Renal pelvis (tissue), 1 donor: ENCODE measurements at regions not wholly inside any gene's neighbourhood (a gene's known extent, or its start where the extent isn't known, plus 50 kb on each side); places are given as distances from the start of the nearest gene placed in this dataset.
"Not testable (repeated sequence)": the region's sequence is repeated elsewhere in the genome, so short reads cannot be mapped to it uniquely, and the experiment has no call there.

Experiments used
- DNase-seq: peaks from one replicate; pipeline ENCODE4 v3.0.0-alpha.2; 2013

DNA sequence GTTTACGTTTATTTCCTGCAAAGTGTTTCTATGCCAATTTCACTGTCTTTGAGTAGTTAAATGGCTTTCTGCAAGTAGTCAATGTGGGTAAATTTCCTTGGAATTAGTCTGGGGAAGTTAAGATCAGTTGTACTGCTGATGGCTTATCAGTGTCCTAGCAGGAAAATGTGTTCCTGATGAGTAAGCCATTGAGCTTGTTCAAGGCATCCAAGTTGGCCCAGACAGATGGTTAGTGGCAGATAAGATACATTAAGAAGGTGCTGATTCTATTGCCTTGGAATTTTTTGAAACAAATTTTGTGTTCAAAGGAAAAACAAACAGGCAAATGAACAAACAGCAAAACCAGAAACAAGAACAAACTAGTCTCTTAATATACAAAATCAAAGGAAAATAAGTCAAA is 258.4 kb downstream of the MAP2K6 start:
- DNase-seq, result no peak

DNA sequence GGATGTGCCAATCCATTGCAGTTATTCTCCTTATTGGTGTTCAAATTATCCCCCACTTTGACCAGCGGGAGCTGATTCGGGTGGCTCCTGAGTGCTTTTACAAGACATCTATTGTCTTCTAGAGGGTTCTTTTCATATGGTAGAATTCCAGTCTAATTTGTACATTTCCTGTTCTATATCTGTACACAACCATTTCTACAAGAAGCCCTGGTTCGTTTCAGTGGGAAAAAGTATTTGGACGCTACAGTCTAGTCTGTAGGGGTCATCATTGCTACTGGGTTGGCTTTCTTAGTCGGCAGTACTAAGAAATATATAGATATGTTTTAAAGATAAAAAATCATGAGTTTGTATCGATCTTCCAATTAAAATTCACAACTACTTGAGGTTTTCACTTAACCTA is 262.6 kb downstream of the MAP2K6 start:
- no peak for DNase-seq

DNA sequence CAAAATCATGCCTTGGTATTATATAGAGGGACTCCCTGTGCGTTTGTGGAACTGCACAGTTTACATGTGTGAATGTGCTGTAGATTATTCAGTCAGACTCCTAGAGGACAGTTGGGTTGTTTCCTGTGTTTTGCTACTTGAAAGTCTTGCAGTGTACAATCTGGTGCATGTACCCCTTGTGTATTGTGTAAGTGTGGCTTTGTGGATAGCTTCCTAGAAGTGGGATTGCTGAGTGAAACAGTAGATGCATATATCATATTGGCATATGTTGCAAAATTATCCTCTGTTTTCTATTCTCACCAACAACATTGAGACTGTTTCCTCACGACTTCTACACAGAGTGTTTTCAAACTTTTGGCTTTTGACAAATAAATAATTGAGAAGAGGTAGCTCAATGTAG is 263.7 kb downstream of the MAP2K6 start:
- DNase-seq, result no peak

DNA sequence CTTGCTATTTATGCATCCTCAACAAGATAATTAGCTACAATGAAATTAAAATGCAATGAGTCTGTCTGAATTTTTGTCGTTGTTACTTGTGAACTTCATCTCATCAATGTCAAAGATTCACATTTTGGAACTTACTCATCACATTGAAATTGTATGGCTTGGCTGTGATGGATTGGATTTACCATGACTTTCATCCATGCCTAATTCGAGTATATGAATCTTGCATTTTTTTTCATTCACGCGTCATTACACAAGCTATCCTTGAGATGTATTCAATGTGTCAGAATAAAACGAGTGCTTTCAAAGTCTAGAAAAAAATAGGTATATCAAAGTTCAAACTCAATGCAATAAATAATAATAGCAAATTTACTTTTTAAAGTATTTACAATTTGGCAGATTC is 265.3 kb downstream of the MAP2K6 start:
- DNase-seq, result no peak

DNA sequence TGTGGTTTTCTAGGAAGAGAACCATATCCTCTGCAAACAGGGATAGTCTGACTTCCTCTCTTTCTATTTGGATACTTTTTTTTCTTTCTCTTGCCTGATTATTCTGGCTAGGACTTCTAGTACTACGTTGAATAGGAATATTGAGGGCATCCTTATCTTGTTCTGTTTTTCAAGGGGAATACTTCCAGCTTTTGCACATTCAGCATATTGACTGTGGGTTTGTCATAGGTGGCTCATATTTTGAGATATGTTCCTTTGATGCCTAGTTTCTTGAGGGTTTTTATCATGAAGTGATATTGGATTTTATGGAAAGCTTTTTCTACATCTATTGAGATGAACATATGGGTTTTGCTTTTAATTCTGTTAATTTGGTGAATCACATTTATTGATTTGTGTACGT is 269.8 kb downstream of the MAP2K6 start:
- DNase-seq, result no peak

DNA sequence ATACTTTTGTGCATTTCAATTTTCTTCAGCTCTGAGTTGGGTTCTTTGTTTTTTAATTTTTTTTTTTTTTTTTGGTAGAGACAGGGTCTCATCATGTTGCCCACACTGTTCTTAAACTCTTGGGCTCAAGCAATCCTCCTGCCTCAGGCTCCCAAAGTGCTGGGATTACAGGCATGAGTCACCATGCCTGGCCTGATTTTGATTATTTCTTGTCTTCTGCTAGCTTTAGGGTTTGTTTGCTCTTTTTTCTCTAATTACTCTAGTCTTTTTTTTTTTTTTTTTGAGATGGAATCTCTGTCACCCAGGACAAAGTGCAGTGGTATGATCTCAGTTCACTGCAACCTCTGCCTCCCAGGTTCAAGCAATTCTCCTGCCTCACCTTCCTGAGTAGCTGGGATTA is 270.7 kb downstream of the MAP2K6 start:
- DNase-seq, result not testable (repeated sequence)

DNA sequence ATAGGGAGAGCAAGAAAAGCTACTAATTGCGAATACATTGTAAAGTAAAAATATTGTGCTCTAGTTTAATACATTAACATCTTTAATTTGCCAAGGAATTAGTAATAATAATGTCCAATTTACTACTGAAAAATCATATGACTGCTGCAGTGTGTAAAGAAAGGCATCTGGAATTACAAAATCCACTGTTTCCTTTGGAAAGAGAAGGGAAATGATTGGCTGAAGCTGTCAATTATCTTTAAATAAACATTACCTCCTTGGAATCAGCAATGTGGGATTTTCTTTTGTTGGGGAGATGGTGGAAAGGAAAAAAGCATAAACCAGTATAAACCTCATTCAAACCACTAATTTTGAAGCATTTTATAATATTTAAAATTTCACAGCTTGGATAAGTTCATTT is 276.0 kb downstream of the MAP2K6 start:
- DNase-seq, result no peak

DNA sequence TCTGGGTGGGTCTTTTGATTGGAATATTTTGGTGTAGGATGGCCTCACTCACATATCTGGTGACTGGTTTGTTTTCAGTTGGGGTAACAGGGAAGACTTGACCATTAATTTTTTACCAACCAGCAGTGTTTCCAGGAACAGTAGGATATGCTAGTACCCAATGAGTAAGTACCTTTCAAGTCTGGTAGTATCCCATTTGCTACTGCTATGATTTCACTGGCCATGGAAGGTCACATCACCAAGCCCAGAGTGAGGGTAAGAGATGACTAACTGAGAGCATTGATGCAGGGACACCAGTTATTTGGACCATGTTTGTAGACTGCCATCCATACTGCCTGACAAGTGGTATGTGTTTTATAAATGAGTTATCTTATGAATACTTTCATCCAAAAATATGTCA is 277.7 kb downstream of the MAP2K6 start:
- no peak for DNase-seq

DNA sequence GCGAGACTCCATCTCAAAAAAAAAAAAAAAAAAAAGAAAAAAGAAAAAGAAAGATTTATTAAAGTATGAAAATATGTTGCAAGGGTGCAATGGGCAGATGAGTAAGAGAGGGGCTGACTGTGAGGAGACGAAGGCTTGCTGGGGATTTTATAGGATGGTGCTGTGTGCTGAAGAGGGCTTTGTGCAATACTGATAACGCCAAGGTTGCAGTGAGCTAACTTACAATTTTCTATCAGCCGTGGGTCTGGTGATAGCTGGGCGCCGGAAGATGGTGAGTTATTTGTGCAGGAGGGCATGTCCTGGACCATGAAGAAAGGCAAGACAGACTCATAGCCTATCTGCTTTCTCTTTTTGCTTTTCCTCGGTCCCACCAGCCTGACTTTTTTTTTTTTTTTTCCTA is 281.1 kb downstream of the MAP2K6 start:
- no peak for DNase-seq

- DNase-seq, result no peak
These were observed 282.2 kb downstream of the MAP2K6 start for GRCh38 chr17:69696650-69697049.

DNA sequence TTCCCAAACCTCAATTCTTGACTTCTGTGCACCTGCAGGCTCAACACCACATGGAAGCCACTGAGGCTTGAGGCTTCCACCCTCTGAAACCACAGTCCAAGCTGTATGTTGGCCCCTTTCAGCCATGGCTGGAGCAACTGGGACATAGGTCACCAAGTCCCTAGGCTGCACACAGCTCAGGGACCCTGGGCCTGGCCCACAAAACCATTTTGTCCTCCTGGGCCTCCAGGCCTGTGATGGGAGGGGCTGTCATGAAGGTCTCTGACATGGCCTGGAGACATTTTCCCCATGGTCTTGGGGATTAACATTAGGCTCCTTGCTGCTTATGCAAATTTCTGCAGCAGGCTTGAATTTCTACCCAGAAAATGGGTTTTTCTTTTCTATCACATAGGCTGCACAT is 283.9 kb downstream of the MAP2K6 start:
- not testable (repeated sequence) for DNase-seq

DNA sequence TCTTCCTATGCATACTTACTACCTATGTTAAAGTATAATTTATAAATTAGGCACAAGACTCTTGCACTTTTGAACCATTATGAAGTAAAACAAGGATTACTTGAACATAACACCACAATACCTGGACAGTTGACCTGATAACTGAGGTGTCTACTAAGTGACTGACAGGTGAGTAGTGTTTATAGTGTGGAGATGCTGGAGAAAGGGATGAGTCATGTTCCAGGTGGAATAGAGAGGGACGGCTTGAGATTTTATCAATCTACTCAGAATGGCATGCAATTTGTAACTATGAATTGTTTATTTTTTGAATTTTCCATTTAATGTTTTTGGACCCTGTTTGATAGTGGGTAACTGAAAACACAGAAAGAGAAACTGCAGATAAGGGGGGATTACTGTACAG is 287.6 kb downstream of the MAP2K6 start:
- no peak for DNase-seq

DNA sequence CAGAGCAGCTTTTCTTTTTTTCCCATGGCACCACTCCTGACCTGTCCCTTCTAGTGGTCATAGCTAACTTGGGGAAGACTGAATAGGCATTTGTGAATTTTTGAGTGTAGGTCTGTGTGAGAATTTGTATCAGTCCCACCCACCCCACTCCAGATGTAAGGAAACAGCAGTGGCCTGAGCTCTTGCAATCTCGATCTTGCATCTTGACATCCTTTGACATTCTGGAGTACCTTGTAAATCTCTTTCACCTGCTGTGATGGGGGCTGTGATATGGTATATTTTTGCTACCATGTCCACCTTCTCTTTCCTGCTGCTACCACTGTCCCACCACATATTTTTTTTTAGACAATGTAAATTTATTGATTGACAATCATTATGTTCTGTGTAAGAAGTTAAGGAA is 289.3 kb downstream of the MAP2K6 start:
- no peak for DNase-seq

DNA sequence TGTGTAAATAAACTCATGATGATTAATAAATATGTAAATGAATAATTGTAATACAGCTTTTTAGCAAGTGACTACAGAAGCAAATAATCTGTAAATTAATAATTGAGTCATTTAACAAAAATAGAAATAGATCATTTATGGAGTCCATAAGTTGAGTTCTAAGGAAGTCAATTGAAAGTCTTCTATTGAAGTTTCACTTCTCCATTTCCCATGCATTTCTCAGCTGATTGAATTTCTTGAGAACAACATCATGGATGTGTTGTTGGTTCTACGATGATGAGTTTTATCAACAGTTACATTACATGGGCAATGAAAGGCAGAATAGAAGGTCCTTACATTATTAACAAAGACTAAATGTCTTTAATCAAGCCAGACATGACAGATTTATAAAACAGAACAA is 290.4 kb downstream of the MAP2K6 start:
- no peak for DNase-seq

DNA sequence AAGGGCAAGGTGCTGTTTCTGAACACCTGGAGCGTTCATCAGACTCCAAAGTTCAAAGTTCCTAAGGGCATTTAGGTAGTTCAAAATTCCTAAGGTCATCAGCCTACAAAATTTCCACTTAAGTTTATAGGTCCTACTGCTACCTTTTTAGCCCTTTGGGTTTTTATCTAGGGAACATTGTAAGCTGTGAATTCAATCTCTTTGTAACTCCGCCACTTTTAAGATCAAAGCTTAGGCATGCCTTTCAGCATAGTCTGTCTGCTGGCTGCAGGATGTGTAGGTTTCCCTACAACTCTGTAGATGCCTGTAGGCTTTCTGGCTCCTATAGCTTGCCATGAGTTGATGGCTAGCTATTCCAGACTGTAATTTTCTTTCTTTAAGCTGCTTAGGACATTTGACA is 291.6 kb downstream of the MAP2K6 start:
- no peak for DNase-seq

DNA sequence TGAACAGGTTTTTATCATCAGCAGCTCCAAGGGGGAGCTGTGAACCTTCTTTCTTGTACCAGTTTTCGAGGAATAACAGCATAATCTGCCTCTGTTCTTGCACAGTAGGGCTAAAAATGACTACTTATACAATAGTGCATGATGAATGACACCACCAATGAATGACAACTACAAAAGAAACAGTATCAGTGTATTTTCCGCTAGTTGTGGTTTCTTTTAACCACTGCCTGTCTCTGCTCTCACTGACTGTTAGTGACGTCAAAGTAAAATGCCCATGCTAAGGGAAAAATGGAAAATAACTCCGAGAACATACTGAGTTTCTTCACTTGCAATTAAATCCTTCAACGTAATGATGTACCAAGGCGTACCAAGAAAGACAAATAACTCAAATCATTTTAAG is 294.9 kb downstream of the MAP2K6 start:
- no peak for DNase-seq

DNA sequence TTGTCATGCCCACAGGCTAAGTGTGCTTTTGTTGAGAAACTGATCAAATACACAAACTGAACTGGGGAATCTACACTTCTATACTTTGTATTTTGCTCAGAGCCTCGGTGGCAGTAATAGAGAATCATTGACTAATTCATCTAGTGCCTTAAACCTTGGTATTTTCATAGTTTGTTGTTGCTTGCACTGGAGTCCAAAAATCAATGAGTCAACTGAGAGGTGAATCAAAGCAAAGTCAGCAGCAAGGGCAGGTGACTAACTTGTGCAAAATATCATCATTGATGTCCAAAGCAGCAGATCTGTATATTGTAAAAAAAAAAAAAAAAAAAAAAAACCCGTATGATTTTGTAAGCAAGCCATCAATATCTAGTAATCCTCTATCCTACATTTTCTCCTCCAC is 296.4 kb downstream of the MAP2K6 start:
- no peak for DNase-seq

GRCh38 chr17:69711541-69711940 is 297.0 kb downstream of the MAP2K6 start:
- no peak for DNase-seq

DNA sequence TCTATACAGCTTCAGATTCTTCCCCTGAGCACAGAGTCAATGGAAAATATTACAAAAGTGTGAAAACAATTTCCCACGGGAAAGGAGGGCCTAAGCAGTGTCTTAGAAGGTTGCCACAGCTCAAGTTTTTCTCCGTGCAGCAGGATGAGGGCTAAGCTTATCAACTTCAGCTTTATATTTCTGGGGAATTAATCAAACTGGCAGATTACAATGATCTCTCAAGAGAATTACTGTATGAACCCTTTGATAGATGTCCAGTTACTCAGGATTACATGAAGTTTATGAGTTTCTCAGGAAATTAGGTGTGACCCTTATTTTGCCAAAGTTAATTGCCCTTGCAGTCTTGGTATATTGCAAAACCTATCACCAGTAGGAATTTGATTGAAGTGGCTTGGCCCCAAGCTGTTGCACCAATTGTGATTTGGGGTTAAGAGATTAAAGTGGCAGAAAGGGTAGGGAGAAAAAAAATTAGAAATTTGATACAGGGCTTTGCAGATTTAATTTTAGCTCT is 298.4 kb downstream of the MAP2K6 start:
- DNase-seq, result no peak

- DNase-seq, result no peak
These were observed 299.3 kb downstream of the MAP2K6 start for GRCh38 chr17:69713815-69714214.

DNA sequence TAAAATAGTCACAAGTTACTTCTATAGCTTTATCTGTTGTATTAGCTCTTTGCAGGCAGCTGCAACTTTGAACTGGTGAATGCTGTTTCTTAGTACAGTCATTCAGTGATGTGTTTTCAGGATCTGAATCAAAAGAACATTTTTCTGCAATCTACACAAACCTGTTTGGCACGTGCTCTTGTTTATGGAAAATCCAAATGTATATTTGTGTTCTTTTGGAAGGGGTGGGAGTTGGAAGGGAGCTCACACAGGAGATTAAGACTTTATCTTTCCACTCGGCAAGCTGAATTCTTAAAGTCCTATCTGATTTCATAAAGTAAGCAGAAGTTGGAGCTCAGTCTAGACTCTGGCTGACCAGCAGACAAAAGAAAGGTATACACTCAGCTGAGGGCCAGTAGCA is 300.2 kb downstream of the MAP2K6 start:
- no peak for DNase-seq

GRCh38 chr17:69715656-69716055 is 301.2 kb downstream of the MAP2K6 start:
- no peak for DNase-seq

DNA sequence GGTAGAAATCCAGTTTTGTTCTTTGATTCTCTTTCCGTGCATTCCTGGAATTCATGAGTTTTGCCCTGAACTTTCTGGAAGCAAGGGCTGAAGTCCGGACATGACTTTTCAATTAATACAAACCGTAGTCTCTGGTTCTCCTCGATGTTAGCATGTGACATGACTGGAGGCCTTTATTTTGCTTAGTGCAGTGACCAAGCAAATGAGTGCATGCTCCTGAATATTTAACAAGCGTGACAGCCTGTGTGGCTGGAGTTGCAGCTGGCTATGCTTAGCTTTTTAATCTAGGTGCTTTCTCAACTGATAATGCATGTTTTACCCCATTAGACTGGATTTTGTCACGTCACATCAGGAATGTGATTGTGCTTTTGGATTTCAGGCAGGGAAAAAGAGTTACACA is 302.1 kb downstream of the MAP2K6 start:
- DNase-seq, result peak; percentile 46

- DNase-seq, result no peak
These were observed 302.7 kb downstream of the MAP2K6 start for GRCh38 chr17:69717214-69717613.

GRCh38 chr17:69717819-69718218 is 303.3 kb downstream of the MAP2K6 start:
- no peak for DNase-seq
